ENCODE measurements at regions not wholly inside any gene's neighbourhood (a gene's known extent, or its start where the extent isn't known, plus 50 kb on each side); places are given as distances from the start of the nearest gene placed in this dataset.

GRCh38 chr16:59748531-59748930 is 1014.4 kb upstream of the GOT2 start:
- no peak for TF ChIP-seq EZH2 (IDR thresholded peaks at IDR 0.05; ENCODE audit: low read depth)
- TF ChIP-seq, protein P1, sequence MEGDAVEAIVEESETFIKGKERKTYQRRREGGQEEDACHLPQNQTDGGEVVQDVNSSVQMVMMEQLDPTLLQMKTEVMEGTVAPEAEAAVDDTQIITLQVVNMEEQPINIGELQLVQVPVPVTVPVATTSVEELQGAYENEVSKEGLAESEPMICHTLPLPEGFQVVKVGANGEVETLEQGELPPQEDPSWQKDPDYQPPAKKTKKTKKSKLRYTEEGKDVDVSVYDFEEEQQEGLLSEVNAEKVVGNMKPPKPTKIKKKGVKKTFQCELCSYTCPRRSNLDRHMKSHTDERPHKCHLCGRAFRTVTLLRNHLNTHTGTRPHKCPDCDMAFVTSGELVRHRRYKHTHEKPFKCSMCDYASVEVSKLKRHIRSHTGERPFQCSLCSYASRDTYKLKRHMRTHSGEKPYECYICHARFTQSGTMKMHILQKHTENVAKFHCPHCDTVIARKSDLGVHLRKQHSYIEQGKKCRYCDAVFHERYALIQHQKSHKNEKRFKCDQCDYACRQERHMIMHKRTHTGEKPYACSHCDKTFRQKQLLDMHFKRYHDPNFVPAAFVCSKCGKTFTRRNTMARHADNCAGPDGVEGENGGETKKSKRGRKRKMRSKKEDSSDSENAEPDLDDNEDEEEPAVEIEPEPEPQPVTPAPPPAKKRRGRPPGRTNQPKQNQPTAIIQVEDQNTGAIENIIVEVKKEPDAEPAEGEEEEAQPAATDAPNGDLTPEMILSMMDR (conservative IDR thresholded peaks at IDR 0.05): no peak

Measured in PC-9 (cell line).